Subcutaneous abdominal adipose tissue (tissue), 5 donors: ENCODE measurements at regions not wholly inside any gene's neighbourhood (a gene's known extent, or its start where the extent isn't known, plus 50 kb on each side); places are given as distances from the start of the nearest gene placed in this dataset.
"Not testable (repeated sequence)": the region's sequence is repeated elsewhere in the genome, so short reads cannot be mapped to it uniquely, and the experiment has no call there.

Source experiments
- H3K27ac ChIP-seq: one replicate; pipeline ENCODE4 v1.7.0; 2013; ENCODE audit warnings: low read depth, mild to moderate bottlenecking, inconsistent platforms, low read length, moderate library complexity
- H3K27me3 ChIP-seq, 5 donors: one replicate each; pipeline ENCODE4 v1.7.0; 2013; ENCODE audit warnings: low read length in 5 of 5, inconsistent platforms in 1 of 5; ENCODE audit not compliant: control insufficient read depth in 5 of 5, insufficient read depth in 4 of 5
- H3K36me3 ChIP-seq, 5 donors: one replicate each; pipeline ENCODE4 v1.7.0; 2013; ENCODE audit warnings: low read length in 5 of 5; ENCODE audit not compliant: control insufficient read depth in 5 of 5, insufficient read depth in 5 of 5
- H3K4me1 ChIP-seq, 5 donors: one replicate each; pipeline ENCODE4 v1.7.0; 2013; ENCODE audit warnings: low read length in 5 of 5, mild to moderate bottlenecking in 3 of 5, moderate library complexity in 1 of 5; ENCODE audit not compliant: control insufficient read depth in 5 of 5, insufficient read depth in 5 of 5
- H3K4me3 ChIP-seq, 5 donors: one replicate each; pipeline ENCODE4 v1.7.0; 2013; ENCODE audit warnings: low read length in 5 of 5, low read depth in 1 of 5
- H3K9ac ChIP-seq, 5 donors: one replicate each; pipeline ENCODE4 v1.7.0; 2013; ENCODE audit warnings: low read length in 5 of 5, mild to moderate bottlenecking in 4 of 5, moderate library complexity in 3 of 5
- H3K9me3 ChIP-seq, 5 donors: one replicate each; pipeline ENCODE4 v1.7.0; 2013; ENCODE audit warnings: low read length in 5 of 5; ENCODE audit not compliant: control insufficient read depth in 5 of 5
- donor health status: healthy.
- donor health status: healthy.
- donor health status: healthy.
- donor health status: healthy.
- donor health status: healthy.

DNA sequence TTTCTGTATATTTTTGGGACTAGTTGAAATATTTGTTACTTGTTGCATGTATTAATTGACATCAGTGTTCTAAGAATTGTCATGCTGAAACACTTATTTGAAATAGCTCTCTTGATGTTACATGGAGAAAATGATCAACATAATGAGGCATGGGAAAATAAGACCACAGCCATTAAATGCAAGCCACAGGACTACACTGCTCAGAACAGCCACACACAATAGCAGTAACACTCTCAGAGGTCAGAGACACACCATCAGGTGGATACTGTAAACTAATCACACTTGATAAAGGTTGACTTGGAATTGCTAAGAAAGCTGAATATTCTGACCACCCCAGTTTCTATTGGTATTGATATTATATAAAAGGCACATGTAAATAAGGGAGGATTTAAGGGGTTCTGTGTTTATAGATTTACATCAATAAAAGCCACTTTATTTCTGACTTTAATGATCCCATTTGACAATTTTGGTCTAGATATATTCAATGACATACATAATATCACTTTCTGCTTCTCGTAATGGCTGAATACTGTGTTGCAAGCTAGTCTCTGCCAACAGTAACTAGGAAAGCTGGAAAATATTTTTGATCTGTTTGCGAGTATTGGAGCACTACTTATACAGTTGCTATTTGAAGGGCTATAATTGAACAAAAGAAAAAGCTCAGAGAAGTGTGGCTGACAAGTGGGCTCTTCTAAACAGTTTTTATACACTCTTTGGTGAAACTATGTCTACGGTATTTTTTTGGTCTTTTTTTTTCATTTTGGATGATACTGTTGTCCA lies 876.5 kb upstream of the INTU start:
- Histone ChIP-seq H3K9me3 (no peaks in the 10 kb centered on the region), H3K36me3 (no peaks in the 10 kb centered on the region), H3K27me3 (no peaks in the 10 kb centered on the region), H3K4me1 (peaks cover 0 to 4% (median 0%) of the 10 kb centered on the region in 5 donors), H3K27ac (no peak overlapping the region), H3K9ac (no peak overlapping the region), H3K4me3 (no peak overlapping the region)

DNA sequence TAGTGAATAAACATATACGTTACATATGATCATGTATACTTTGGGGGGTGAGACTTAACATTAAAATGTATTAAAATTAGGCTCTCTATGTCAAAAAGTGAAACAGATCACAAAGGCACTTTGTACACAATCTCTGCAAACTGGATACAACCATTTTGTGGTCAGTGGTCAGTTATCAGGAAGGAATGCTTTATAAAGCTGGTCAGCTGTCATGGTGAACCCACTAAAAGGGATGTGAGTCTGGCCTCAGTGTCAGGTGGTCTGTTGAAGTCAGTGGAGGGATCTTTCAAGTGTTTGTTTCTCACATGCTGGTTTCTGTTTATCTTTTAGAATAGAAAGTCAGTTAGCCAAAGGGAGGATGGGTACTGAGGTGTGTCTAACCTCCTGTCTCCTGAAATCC lies 875.5 kb upstream of the INTU start:
- Histone ChIP-seq H3K36me3 (no peaks in the 10 kb centered on the region), H3K9ac (no peak overlapping the region), H3K4me1 (peaks cover 0 to 4% (median 0%) of the 10 kb centered on the region in 5 donors)

DNA sequence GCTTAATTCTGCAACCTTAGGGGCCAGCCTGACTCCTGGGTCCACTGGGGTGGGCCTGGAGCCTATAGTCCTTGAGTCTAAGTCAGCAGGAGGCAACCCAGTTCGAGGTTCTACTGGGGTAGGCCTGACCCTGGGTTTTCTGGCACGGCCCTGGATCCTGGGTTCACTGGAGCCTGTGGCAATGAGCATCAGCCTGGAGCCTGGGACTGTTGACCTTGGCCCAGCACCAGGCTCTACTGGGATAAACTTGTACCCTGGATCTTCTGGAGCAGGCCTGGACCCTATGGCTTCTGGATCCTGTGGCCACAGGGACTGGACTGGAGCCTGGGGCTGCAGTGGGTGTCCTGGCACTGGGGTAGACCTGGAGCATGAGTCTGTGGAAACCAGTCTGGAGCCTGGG lies 874.3 kb upstream of the INTU start:
- H3K9ac ChIP-seq, result no peak overlapping the region
- H3K27ac ChIP-seq, result no peak overlapping the region
- no peaks in the 10 kb centered on the region for H3K27me3 ChIP-seq
- H3K36me3 ChIP-seq, result no peaks in the 10 kb centered on the region
- no peak overlapping the region for H3K4me3 ChIP-seq
- H3K9me3 ChIP-seq, result no peaks in the 10 kb centered on the region
- peaks cover 0 to 4% (median 0%) of the 10 kb centered on the region in 5 donors for H3K4me1 ChIP-seq

More for the DNA sequence above, 875.5 kb upstream of the INTU start:
- no peak overlapping the region for H3K4me3 ChIP-seq
- H3K9me3 ChIP-seq, result no peaks in the 10 kb centered on the region
- no peak overlapping the region for H3K27ac ChIP-seq
- no peaks in the 10 kb centered on the region for H3K27me3 ChIP-seq

DNA sequence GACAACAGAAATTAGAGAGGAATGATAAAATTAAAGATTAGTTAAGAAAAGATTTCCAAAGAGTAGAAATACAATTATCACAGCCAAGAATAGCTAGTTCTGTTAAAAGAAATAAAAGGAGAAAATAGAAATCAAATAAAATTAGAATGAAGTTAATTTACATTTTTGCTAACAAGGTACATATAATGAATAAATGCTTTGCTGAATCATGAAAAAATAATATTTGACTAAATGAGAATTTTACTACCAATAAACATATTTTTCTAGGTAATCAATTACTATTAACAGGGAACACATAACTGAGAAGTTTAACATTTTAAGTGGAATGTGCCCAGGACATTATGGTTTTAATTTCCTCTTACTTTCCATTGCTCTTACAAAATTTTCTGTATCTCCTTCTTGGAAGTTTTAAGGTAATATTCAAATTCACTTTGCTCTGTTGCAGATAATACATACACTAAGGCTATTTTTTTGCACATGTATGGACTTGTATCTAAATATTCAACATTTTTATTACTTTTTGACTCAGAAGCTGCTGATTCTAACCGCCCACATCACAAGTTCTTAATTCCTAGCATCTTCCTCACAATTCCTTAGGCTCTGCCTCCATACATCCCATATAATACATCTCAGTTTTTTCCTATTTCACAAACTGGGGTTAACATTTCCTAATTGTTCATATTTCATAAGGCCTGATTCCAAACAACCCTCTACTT lies 870.7 kb upstream of the INTU start:
- Histone ChIP-seq H3K27ac (no peak overlapping the region), H3K4me3 (no peak overlapping the region), H3K36me3 (no peaks in the 10 kb centered on the region), H3K9me3 (no peaks in the 10 kb centered on the region), H3K9ac (no peak overlapping the region), H3K27me3 (no peaks in the 10 kb centered on the region), H3K4me1 (peaks cover 0 to 4% (median 0%) of the 10 kb centered on the region in 5 donors)

DNA sequence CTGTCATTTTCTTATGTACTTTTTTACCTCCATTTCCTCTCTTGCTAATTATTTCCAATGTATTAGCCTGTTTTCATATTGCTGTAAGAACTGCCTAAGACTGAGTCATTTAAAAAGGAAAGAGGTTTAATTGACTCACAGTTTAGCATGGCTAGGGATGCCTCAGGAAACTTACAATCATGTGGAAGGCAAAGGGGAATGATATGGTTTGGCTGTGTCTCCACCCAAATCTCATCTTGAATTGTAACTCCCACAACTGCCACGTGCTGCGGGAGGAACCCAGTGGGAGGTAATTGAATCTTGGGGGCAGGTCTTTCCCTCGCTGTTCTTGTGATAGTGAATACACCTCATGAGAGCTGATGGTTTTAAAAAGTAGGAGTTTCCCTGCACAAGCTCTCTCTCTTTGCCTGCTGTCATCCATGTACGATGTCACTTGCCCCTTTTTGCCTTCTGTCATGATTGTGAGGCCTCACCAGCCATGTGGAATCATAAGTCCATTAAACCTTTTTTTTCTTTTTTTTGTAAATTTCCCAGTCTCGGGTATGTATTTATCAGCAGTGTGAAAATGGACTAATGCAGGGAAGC lies 870.0 kb upstream of the INTU start:
- Histone ChIP-seq H3K9me3 (no peaks in the 10 kb centered on the region), H3K36me3 (no peaks in the 10 kb centered on the region), H3K27me3 (no peaks in the 10 kb centered on the region)

DNA sequence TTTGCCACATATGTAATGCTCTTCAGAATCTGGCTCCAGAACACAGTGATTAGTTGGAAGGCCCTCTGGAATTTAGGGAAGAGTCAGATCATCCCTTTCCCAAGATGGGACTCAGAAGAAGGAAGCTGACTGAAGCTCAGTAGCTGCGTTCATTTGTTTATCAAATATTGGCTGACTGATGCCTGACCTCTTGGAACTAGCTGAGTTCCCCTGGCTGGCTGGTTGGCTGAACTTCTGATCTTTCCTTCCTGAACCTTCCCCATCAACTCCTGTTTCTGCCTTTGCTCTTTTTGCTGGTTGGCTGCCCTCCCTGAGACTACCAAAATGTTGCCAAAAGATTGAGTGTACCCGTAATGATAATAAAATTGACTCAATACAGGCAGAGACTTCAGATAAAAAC lies 866.5 kb upstream of the INTU start:
- H3K36me3 ChIP-seq, result no peaks in the 10 kb centered on the region
- H3K27ac ChIP-seq, result no peak overlapping the region
- no peaks in the 10 kb centered on the region for H3K27me3 ChIP-seq
- no peak overlapping the region for H3K9ac ChIP-seq
- H3K9me3 ChIP-seq, result no peaks in the 10 kb centered on the region
- no peak overlapping the region for H3K4me3 ChIP-seq
- peaks cover 0 to 4% (median 0%) of the 10 kb centered on the region in 5 donors for H3K4me1 ChIP-seq

More for the DNA sequence above, 870.0 kb upstream of the INTU start:
- no peak overlapping the region for H3K4me3 ChIP-seq
- H3K4me1 ChIP-seq, result peaks cover 0 to 4% (median 0%) of the 10 kb centered on the region in 5 donors
- H3K9ac ChIP-seq, result no peak overlapping the region
- H3K27ac ChIP-seq, result no peak overlapping the region

DNA sequence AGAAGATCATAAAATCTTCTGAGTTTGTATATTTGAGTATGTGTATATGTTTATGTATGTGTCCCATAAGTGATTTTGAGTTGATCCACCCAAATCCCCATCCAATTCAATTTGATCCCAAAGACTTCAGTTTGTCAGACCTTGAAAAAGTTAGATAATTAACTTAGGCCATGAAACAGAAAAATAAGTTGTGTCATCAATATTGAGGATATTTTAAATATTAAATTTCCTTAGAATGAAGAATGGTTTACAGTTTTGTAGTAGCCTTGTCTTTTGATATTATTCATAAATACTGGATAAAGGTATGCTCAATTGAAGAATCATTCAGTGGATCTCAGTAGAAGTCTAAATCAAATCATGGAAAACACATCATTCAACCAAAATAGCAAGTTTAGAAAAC lies 864.4 kb upstream of the INTU start:
- Histone ChIP-seq H3K4me1 (peaks cover 0 to 4% (median 0%) of the 10 kb centered on the region in 5 donors), H3K27ac (no peak overlapping the region), H3K9ac (no peak overlapping the region), H3K36me3 (no peaks in the 10 kb centered on the region), H3K9me3 (no peaks in the 10 kb centered on the region), H3K4me3 (no peak overlapping the region), H3K27me3 (no peaks in the 10 kb centered on the region)

DNA sequence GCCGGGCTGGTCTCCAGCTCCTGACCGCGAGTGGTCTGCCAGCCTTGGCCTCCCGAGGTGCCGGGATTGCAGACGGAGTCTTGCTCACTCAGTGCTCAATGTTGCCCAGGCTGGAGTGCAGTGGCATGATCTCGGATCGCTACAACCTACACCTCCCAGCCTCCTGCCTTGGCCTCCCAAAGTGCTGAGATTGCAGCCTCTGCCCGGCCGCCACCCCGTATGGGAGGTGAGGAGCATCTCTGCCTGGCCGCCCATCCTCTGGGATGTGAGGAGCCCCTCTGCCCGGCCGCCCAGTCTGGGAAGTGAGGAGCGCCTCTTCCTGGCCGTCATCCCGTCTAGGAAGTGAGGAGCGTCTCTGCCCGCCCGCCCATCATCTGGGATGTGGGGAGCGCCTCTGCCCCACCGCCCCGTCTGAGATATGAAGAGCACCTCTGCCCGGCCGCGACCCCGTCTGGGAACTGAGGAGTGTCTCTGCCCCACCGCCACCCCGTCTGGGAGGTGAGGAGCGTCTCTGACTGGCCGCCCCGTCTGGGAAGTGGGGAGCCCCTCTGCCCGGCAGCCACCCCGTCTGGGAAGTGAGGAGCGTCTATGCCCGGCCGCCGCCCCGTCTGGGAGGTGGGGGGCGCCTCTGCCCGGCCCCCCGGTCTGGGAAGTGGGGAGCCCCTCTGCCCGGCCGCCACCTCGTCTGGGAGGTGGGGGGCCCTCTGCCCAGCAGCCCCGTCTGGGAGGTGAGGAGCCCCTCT lies 861.8 kb upstream of the INTU start:
- not testable (repeated sequence) for H3K4me1 ChIP-seq, H3K27ac ChIP-seq, H3K4me3 ChIP-seq, H3K27me3 ChIP-seq, H3K36me3 ChIP-seq, H3K9ac ChIP-seq, H3K9me3 ChIP-seq

DNA sequence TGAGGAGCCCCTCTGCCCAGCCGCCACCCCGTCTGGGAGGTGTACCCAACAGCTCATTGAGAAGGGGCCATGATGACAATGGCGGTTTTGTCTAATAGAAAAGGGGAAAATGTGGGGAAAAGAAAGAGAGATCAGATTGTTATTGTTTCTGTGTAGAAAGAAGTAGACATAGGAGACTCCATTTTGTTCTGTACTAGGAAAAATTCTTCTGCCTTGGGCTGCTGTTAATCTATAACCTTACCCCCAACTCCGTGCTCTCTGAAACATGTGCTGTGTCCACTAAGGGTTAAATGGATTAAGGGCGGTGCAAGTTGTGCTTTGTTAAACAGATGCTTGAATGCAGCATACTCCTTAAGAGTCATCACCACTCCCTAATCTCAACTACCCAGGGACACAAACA lies 861.1 kb upstream of the INTU start:
- H3K4me1 ChIP-seq, H3K27ac ChIP-seq, H3K27me3 ChIP-seq, H3K4me3 ChIP-seq, H3K9ac ChIP-seq, H3K36me3 ChIP-seq, H3K9me3 ChIP-seq: not testable (repeated sequence)

DNA sequence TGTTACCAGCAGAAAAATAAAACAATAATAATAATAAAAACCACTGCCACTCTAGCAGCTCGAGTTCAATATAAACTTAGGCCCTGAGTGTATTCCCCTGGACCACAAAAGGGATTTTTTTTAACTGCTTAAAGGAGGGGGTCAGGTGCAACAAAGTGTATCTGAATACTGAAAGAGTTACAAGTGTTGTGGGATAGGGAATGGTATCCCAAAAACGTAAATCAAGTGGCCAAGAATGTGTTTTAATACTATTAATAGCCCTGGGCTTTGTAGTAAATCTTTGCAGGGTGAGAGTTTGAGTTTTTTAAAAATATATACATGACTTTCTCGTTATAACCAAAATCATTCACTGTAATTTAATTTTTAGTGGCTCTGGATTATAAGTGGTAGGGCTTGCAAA lies 860.1 kb upstream of the INTU start:
- Histone ChIP-seq H3K27me3 (no peaks in the 10 kb centered on the region), H3K27ac (no peak overlapping the region), H3K9ac (no peak overlapping the region), H3K36me3 (no peaks in the 10 kb centered on the region), H3K4me3 (no peak overlapping the region), H3K9me3 (no peaks in the 10 kb centered on the region), H3K4me1 (no peaks in the 10 kb centered on the region)
